Pulmonary artery endothelial cell (primary cell): ENCODE measurements at regions not wholly inside any gene's neighbourhood (a gene's known extent, or its start where the extent isn't known, plus 50 kb on each side); places are given as distances from the start of the nearest gene placed in this dataset.
"Not testable (repeated sequence)": the region's sequence is repeated elsewhere in the genome, so short reads cannot be mapped to it uniquely, and the experiment has no call there.

ENCODE experiments used
- DNase-seq: peaks from one replicate; pipeline ENCODE4 v3.0.0-alpha.2; 2011; ENCODE audit warnings: low read depth, low spot score

- no peak for DNase-seq
Measured at GRCh38 chr6:154598399-154598798, 87.9 kb upstream of the CNKSR3 start.

GRCh38 chr6:154602296-154602695 is 91.8 kb upstream of the CNKSR3 start:
- no peak for DNase-seq

GRCh38 chr6:154602708-154603107 is 92.2 kb upstream of the CNKSR3 start:
- DNase-seq, result no peak

- DNase-seq, result no peak
Measured at GRCh38 chr6:154604119-154604518, 93.6 kb upstream of the CNKSR3 start.

GRCh38 chr6:154605178-154605881 is 94.8 kb upstream of the CNKSR3 start:
- no peak for DNase-seq

GRCh38 chr6:154605882-154606370 is 95.4 kb upstream of the CNKSR3 start:
- no peak for DNase-seq

GRCh38 chr6:154606457-154606856 is 96.0 kb upstream of the CNKSR3 start:
- no peak for DNase-seq

GRCh38 chr6:154606860-154607259 is 96.4 kb upstream of the CNKSR3 start:
- no peak for DNase-seq

- no peak for DNase-seq
Measured at GRCh38 chr6:154611241-154611640, 100.8 kb upstream of the CNKSR3 start.

- no peak for DNase-seq
Measured at GRCh38 chr6:154611847-154612246, 101.4 kb upstream of the CNKSR3 start.

- DNase-seq, result peak; percentile 52
Measured at GRCh38 chr6:154613137-154613676, 102.7 kb upstream of the CNKSR3 start.

- DNase-seq, result peak; percentile 68
Measured at GRCh38 chr6:154614101-154614500, 103.6 kb upstream of the CNKSR3 start.

- DNase-seq, result no peak
Measured at GRCh38 chr6:154614641-154615040, 104.2 kb upstream of the CNKSR3 start.

- no peak for DNase-seq
Measured at GRCh38 chr6:154615483-154616025, 105.1 kb upstream of the CNKSR3 start.

GRCh38 chr6:154617175-154617574 is 106.7 kb upstream of the CNKSR3 start:
- no peak for DNase-seq

GRCh38 chr6:154619146-154619545 is 108.7 kb upstream of the CNKSR3 start:
- no peak for DNase-seq

GRCh38 chr6:154621686-154622085 is 111.2 kb upstream of the CNKSR3 start:
- DNase-seq, result no peak

- no peak for DNase-seq
Measured at GRCh38 chr6:154622618-154623336, 110.4 kb upstream of the SCAF8 start.

GRCh38 chr6:154623391-154623790 is 109.8 kb upstream of the SCAF8 start:
- DNase-seq, result no peak

- no peak for DNase-seq
Measured at GRCh38 chr6:154624038-154624599, 109.1 kb upstream of the SCAF8 start.

- not testable (repeated sequence) for DNase-seq
Measured at GRCh38 chr6:154624727-154625126, 108.5 kb upstream of the SCAF8 start.

- DNase-seq, result no peak
Measured at GRCh38 chr6:154625721-154626120, 107.5 kb upstream of the SCAF8 start.
